IMR-90 (cell line): ENCODE measurements at regions not wholly inside any gene's neighbourhood (a gene's known extent, or its start where the extent isn't known, plus 50 kb on each side); places are given as distances from the start of the nearest gene placed in this dataset.

ENCODE experiments used
- BHLHE40 ChIP-seq: fragments of 150-350 bp; IDR thresholded peaks from 2 replicates; pipeline ENCODE4 v1.6.1; 2016; ENCODE audit warnings: mild to moderate bottlenecking, low read depth, low read length
- CEBPB ChIP-seq: IDR thresholded peaks from 2 replicates; pipeline ENCODE4 v1.6.1; 2012; ENCODE audit warnings: low read depth, low read length, improper control_type of control experiment
- MXI1 ChIP-seq: IDR thresholded peaks from 2 replicates; pipeline ENCODE4 v1.6.1; 2012; ENCODE audit warnings: low read depth, mild to moderate bottlenecking, low read length, moderate library complexity, borderline replicate concordance
- POLR2A ChIP-seq: IDR thresholded peaks from 2 replicates; pipeline ENCODE4 v1.6.1; 2012; ENCODE audit warnings: mild to moderate bottlenecking, low read depth, low read length
- RAD21 ChIP-seq: IDR thresholded peaks from 2 replicates; pipeline ENCODE4 v1.6.1; 2012; ENCODE audit warnings: low read length, improper control_type of control experiment
- RFX5 ChIP-seq: IDR thresholded peaks from 2 replicates; pipeline ENCODE4 v1.8.0; 2012; ENCODE audit warnings: low read depth, mild to moderate bottlenecking, low read length, moderate library complexity
- TF ChIP-seq, protein P1 (sequence below): conservative IDR thresholded peaks from 2 replicates; pipeline ENCODE4 v1.5.1; 2012; ENCODE audit warnings: mild to moderate bottlenecking, low read depth, low read length, improper control_type of control experiment

DNA sequence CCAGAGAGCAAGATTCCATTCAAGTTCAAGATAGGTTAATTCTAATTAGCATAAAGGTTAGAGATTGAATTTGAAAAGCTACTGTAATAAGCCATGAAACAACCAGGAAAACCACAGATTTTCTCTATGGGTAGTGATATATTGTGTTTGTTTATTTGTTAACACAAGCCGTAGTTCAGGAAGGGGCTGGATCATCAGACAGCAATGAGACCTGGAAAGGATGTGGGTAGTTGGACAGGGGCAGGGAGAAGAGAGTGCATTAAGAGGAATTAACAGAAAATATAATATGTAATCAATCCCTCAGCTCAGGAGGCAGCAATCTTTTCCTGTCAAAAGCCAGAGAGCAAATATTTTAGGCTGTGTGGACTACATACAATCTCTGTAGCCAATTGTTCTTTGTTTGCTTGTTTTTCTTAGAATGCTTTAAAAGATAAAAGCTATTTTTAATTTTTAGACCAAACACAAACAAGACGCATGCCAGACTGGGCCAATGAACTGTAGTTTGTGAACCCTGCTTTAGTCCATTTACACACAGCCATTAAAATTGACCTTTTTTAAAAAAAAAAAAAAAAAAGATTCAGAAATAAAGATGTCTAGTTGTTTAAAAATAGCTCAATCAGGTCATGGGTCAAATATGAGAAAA is 398.7 kb upstream of the MARCKS start:
- TF ChIP-seq, protein P1, sequence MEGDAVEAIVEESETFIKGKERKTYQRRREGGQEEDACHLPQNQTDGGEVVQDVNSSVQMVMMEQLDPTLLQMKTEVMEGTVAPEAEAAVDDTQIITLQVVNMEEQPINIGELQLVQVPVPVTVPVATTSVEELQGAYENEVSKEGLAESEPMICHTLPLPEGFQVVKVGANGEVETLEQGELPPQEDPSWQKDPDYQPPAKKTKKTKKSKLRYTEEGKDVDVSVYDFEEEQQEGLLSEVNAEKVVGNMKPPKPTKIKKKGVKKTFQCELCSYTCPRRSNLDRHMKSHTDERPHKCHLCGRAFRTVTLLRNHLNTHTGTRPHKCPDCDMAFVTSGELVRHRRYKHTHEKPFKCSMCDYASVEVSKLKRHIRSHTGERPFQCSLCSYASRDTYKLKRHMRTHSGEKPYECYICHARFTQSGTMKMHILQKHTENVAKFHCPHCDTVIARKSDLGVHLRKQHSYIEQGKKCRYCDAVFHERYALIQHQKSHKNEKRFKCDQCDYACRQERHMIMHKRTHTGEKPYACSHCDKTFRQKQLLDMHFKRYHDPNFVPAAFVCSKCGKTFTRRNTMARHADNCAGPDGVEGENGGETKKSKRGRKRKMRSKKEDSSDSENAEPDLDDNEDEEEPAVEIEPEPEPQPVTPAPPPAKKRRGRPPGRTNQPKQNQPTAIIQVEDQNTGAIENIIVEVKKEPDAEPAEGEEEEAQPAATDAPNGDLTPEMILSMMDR = no peak
- no peak for TF ChIP-seq POLR2A
- TF ChIP-seq CEBPB = no peak
- no peak for TF ChIP-seq RFX5
- no peak for TF ChIP-seq BHLHE40
- no peak for TF ChIP-seq MXI1
- no peak for TF ChIP-seq RAD21
